Activated CD4-positive, alpha-beta T cell treated with anti-CD3 and anti-CD28 coated beads for 1 hour (primary cell): ENCODE measurements at regions not wholly inside any gene's neighbourhood (a gene's known extent, or its start where the extent isn't known, plus 50 kb on each side); places are given as distances from the start of the nearest gene placed in this dataset.
"Not testable (repeated sequence)": the region's sequence is repeated elsewhere in the genome, so short reads cannot be mapped to it uniquely, and the experiment has no call there.

Experiments
- DNase-seq: peaks from one replicate; pipeline ENCODE4 v3.0.0-alpha.2; 2020

DNA sequence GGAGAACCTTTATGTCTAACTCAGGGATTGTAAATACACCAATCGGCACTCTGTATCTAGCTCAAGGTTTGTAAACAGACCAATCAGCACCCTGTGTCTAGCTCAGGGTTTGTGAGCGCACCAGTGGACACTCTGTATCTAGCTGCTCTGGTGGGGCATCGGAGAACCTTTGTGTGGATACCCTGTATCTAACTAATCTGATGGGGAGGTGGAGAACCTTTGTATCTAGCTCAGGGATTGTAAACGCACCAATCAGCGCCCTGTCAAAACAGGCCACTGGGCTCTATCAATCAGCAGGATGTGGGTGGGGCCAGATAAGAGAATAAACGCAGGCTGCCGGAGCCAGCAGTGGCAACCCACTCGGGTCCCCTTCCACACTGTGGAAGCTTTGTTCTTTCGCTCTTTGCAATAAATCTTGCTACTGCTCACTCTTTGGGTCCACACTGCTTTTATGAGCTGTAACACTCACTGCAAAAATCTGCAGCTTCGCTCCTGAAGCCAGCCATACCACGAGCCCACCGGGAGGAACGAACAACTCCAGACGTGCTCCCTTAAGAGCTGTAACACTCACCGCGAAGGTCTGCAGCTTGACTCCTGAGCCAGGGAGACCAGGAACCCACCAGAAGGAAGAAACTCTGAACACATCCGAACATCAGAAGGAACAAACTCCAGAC, 1673.2 kb upstream of the B3GALT2 start:
- DNase-seq = not testable (repeated sequence)

DNA sequence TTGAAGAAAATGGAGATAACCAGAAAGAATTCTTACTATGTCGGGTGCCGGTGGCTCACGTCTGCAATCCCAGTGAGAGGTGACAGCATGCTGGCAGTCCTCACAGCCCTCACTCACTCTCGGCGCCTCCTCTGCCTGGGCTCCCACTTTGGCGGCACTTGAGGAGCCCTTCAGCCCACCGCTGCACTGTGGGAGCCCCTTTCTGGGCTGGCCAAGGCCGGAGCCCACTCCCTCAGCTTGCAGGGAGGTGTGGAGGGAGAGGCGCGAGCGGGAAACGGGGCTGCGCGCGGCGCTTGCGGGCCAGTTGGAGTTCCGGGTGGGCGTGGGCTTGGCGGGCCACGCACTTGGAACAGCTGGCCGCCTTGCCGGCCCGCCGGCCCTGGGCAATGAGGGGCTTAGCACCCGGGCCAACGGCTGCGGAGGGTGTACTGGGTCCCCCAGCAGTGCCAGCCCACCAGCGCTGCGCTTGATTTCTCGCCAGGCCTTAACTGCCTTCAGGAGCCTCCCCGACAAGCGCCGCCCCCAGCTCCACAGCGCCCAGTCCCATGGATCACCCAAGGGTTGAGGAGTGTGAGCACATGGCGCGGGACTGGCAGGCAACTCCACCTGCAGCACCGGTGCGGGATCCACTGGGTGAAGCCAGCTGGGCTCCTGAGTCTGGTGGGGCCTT, 1672.5 kb upstream of the B3GALT2 start:
- not testable (repeated sequence) for DNase-seq

DNA sequence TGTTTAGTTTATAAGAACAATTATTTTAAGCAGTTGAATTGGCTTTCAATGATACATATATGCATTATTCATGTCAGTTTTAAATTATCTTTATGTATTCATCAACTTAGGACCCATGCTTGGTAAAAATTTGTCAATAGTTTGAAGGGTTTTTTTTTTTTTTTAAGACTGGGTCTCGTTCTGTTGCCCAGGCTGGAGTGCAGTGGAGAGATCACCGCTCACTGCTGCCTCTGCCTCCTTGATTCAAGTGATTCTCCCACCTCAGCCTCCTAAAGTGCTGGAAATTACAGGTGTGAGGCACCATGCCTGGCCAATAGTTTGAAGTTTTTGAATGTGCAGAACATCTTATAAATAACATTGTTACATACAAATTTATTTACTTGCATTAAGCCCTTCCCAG, 1671.0 kb upstream of the B3GALT2 start:
- DNase-seq = no peak

DNA sequence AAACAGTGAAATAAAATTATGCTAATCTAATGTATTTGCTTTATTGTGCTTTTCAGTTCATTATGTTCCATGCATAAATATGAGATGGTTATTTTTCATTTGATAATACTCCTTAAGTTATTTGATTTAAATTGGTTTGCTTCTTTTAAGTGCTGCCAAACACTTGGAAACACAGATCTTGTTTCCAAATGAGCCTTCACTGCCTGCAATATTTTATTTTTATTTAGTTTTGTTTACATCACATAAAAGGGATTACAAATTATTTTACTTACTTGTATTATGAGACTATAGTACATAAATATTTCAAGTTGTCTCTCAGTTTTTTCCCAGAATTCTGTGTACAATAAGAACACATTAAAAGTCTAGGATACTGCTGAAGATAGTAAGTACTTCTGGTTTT, 1662.4 kb upstream of the B3GALT2 start:
- DNase-seq = no peak

DNA sequence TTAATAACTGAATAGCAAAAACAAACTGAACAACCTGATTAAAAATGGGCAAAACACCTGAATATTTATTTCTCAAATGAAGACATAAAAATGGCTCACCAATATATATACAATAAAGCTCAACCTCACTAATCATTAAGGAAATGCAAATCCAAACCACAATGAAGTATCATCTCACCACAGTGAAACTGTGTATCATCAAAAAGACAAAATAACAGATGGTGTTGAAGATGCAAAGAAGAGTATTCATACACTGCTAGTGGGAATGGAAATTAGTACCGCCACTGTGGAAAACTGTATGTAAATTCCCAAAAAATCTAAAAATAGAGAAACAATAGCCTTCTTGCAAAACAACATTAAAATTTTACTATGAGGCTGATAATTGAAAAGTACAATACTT, 1660.1 kb upstream of the B3GALT2 start:
- no peak for DNase-seq

DNA sequence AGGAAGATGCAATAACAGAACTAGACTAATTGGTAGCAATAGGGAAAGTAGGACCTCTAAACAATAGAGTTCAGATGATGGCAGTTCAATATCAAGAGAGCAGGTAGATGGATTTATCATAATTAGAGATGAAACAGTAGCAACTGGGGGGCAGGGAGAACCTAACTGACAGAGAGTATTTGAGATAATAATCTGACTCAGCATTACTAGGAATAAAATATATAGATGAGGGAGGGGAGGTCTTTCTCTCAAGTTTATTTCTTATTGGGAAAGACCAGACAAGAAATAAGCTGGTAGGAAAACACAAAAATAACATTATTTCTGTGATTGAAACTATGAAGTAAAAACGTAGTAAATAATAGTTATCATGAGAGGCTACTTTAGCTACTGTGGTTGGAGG, 1656.7 kb upstream of the B3GALT2 start:
- DNase-seq = no peak

DNA sequence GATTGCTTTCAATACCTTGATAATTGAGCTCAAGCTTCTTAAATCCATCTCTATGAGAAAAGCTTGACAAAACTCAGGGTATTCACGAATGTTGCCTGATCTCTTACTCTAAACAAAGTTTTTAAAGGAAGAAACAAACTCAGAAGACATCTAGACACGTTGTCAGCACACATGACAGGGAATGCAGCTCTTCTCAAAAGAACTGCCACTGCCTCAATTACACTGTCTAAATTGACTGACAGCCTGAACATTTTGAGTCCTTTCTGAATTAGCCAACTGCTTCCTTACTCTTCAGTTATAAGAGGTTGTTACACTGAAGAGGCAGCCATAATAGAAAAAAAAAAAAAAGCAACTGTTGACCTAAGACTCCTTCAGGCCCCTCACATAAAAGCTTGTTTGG, 1646.7 kb upstream of the B3GALT2 start:
- DNase-seq = no peak

DNA sequence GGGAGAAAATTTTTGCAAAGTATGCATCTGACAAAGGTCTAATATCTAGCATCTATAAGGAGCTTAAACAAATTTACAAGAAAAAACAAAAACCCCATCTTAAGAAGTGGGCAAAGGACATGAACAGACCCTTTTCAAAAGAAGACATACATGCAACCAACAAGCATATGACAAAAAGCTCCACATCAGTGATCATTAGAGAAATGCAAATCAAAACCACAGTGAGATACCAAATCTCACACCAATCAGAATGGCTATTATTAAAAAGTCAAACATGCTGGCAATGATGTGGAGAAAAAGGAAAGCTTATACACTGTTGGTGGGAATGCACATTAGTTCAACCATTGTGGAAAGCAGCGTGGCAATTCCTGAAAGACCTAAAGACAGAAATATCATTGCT, 1645.2 kb upstream of the B3GALT2 start:
- not testable (repeated sequence) for DNase-seq

DNA sequence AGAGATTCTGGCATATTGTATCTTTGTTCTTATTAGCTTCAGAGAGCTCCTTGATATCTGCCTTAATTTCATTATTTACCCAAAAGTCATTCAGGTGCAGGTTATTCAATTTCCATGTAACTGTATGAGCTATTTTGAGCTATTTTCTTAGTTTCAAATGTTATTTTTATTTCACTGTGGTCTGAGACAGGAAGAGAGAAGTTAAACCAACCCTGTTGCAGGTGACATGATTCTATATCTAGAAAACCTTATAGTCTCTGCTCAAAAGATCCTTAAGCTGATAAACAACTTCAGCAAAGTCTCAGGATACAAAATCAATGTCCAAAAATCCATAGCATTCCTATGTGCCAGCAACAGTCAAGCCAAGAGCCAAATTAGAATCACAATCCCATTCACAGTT, 1644.0 kb upstream of the B3GALT2 start:
- DNase-seq = no peak

DNA sequence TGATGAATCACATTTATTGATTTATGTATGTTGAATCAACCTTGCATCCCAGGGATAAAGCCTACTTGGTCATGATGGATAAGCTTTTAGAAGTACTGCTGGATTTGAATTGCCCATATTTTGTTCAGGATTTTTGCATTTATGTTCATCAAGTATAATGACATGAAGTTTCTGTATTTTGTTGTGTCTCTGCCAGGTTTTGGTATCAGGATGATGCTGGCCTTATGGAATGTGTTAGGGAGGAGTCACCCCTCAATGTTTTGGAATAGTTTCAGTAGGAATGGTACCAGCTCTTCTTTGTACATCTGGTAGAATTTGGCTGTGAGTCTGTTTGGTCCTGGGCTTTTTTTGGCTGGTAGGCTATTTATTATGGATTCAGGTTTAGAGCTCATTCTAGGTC, 1643.1 kb upstream of the B3GALT2 start:
- no peak for DNase-seq

DNA sequence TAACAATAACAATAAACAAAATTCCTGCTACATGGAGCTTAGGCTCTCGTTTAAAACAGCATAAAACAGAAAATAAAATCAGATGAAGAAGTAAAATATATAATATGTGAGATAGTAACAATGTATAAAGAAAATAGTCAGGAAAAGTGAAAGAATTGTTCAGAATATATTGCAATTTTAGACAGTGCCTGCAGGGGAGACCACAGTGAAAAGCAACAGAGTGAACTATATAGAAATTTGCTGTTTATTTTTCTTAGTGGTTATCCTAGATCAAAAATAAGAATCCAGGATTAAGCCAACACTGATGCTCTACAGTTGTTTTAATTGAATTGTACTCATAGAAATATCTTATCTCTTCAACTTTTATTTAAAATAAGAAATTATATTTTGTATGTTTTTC, 1639.0 kb upstream of the B3GALT2 start:
- DNase-seq = no peak

DNA sequence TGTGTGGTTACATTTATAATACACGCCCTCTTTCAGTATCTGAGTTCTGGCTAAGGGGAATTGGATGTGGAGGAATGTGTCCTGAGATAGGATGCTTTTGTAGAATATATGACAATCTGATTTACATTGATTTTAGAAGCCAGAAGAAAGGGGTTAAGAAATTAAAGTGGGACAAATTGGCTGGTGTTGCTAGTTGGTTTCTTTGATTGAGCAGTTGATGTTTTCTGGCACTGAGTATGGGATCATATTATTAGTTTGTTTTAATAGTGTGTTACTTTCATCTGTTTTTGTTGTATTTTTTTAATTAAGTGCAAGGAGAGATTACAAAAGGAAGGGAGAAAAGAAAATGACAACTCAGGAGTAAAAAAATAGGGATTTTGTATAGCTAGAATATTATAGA, 1634.7 kb upstream of the B3GALT2 start:
- DNase-seq = no peak

DNA sequence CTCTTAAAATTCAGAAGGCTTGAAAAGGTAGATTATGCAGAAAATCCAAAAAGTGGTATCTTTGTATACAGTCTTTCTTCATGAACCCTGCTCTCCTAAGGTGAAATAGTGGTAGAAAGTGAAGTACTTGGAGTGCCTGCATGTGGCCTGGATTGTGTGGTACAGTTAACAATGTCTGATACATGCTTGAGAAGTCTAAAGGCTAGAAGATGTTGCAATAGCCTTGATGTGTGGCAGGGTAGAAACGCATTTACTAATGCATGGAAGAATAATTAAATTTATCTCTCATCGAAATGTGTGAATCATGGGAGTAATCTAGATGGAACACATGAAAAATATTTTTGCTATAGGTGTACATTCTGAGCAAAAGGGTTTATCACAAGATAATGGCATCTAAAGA, 1632.3 kb upstream of the B3GALT2 start:
- DNase-seq = no peak

DNA sequence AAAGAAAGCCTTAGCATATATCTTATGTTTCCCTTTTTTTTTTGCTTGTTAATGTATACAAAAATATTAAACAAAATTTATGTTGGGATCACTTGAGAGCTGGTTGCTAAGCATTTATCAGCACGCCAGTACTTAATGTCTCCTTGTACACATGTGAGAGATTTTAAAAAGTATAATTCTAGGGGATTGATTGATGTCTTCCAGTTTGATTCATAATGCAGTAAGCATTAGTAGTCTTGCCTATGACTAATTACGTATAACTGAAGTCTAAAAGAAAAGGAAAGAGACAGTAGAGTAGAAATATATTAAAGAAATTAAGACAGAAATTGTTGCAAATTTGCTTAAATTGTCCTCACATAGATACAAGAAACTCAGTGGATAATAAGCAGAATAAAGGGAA, 1630.4 kb upstream of the B3GALT2 start:
- no peak for DNase-seq

DNA sequence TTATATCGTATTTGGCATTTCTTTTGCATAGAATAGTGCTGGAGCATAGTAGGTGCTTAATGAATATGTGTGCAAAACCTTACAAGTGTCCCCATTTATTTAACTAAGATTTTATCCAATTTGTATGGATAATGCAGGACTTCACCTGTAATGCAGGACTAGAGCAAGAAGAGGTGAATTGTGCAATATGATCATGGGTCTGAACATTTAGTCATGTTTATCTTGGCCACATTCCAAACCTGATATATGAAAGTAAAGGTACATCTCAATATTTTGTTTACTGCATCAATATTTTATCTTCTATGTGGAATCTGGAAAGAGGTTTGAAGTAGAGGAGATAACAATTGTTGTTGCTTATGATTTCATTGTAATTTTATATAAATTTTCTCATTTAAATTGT, 1626.7 kb upstream of the B3GALT2 start:
- no peak for DNase-seq

DNA sequence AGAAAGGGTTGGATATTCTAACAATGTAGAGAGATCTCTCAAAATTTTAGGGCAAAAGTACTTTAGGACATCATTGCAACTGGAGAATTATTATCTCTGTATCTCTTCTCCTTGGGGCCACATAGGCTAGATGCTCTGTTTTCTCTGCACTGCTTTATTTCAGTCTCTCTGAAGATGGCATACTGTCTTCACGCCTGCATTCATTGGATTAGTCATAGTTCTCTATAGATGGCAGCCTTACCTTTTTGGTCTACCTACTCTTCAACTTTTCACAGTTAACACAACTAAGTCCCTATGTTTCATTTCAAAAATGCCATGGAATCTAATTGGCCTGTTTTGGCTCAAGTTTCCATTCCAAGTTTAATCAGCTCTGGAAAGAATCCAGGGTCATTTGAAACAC, 1623.3 kb upstream of the B3GALT2 start:
- no peak for DNase-seq

DNA sequence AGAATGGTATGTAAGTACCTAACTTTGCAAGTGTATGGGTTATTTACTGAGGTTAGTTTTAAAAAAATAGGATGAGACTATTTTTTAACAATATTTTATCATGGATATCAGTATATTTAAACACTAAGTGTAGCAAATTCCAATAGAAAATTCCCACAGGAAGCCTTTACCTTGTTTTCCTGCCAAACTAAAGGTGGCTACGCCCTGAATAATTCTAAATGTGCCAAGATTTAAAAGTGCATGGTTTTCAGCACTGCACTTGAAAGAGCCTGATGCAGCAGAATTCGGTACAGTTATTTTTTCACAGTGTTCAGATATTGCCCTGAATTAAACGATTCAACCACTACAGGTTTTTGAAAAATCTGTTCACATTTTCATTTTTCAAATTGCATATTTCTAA, 1622.8 kb upstream of the B3GALT2 start:
- no peak for DNase-seq

DNA sequence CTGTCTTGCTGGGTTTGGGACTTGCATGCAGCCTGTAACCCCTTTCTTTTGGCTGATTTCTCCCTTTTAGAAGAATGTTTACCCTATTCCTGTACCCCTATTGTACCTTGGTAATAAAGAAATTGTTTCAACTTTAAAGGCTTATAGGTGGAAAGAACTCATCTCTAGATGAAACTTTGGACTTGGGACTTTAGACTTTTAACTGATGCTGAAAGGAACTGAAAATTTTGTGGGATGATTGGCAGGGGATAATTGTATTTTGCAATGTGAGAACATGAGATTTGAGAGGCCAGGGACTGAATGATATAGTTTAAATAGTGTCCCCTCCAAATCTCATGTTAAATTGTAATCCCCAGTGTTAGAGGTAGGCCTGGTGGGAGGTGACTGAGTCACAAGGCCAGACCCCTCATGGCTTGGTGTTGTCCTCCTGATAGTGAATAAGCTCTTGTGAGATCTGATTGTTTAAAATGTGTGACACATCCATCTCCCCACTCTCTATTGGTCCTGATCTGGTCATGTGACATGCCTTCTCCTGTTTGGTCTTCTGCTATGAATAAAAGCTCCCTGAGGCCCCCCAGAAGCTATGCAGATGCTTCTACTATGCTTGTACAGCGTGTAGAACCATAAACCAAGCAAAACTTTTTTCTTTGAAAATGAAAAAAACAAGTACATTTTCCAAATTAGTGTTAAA, 1621.3 kb upstream of the B3GALT2 start:
- no peak for DNase-seq

DNA sequence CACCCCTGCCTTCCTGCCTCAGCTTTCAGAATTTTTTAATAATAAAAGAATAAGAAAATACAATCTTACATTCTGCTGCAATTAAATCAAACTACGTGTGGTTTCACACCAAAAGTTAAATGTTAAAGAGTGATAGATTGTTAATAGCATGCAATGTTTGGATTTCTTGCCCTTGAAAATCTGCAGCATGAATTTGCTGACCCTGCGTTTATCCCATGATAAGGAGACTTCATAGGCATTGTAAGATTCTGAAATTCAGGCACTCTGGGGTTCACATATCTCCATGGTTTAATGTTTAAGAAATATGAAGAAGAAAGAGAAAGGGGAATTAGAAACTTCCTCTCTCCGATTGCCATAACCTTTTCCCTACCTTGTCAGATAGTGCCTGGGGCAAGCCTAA, 1616.2 kb upstream of the B3GALT2 start:
- no peak for DNase-seq

DNA sequence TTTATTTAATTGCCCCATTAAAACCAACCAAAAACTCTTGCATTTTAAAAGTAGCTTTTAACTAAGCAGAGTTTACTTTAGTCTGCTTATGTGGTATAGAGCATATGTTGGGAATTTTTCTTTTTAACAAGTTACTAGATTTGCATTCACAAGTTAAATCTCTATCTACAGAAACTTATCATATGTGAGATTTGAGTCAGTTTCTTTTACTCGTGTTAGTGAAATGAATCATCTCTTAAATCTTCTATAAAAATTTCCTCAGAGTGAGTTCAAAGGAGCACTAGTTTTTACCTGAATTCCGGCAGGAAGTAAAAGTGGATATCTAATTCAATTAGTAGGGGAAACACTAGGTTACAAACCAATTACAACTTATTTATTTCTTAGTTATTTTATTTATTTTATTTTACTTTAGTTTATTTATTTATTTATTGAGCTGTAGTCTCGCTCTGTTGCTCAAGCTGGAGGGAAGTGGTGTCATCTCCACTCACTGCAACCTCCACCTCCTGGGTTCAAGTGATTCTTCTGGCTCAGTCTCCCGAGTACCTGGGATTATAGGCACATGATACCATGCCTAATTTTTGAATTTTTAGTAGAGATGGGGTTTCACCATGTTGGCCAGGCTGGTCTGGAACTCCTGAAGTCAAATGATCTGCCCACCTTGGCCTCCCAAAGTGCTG, 1609.6 kb upstream of the B3GALT2 start:
- no peak for DNase-seq

DNA sequence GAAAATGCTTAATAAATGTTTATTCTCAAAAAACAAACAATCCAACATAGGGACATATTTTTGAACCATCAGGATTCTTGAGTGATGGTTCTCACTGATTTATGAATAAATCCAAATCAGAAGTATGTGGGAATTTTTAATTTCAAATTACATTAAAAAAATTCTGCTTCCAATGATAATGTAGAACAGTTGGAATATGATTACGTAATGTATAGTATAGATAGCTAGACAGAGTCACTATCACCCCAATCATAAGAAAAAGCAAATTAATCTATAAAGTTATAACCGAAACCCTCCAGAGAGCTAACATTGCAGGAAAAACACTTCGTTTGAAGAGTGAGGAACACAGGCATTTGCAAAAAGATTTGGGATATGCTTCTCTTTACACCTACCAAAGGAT, 1600.6 kb upstream of the B3GALT2 start:
- no peak for DNase-seq

DNA sequence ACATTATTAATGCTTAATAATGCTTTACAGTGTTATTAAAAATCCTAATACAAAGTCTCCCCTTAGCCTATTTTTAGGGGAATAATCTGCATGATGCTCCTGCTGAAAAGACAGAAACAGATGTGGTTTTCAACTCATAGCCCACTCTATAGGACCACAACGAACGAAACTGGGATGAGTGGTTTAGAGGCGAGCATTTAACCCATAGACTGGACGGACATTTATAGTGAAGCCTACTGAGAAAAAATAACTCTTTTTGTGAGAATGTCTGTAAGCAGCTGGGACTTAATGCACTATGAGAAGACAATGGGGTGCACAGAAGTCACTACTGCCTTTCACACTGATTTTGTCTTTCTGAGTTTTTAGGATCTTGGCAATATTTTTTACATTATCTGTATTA, 1599.6 kb upstream of the B3GALT2 start:
- DNase-seq = no peak

DNA sequence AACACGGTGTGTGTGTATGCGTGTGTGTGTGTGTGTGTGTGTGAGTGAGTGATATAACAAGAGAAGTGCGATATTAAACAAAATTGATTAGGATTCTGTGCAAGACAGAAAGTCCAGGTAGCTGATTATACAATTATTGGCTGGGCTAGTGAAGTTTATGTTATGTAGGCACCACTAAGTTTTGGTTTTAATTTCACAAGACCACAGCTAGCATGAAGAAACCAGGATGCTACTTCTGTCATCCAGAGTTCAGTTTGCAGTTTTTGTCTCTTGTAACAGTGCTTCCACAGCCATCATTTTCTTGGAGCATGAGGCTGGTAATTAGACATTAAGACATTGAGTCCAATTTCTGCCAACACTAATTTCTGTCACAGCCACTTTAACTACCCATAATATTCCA, 1590.2 kb upstream of the B3GALT2 start:
- DNase-seq = no peak

DNA sequence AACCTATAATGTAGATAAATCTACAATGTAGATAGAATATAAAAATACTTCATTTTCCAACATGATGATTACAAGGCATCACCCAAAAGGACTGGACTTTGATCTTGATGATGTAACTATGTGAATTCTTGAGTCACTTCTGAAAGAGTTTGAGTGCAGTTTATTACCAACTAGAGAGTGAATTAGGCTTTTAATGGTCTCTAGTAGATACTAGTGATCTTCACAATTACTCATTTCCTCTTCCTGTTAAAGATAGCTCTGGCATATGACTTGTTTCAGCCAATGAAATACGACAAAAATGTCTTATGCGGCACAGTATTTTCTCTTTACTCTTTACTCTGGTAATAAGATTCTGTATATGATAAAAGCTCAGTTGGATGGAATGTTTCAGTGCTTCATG, 1588.1 kb upstream of the B3GALT2 start:
- no peak for DNase-seq
